GM10248 (cell line): ENCODE measurements at regions not wholly inside any gene's neighbourhood (a gene's known extent, or its start where the extent isn't known, plus 50 kb on each side); places are given as distances from the start of the nearest gene placed in this dataset.
"Not testable (repeated sequence)": the region's sequence is repeated elsewhere in the genome, so short reads cannot be mapped to it uniquely, and the experiment has no call there.

Source experiments
- CTCF ChIA-PET: fragments of 300-600 bp; sonication (Branson Sonifier 250); formaldehyde crosslinking; extraction: SDS; loops from one replicate; lab custom pipeline; 2021; ENCODE audit warnings: antibody characterized with exemption; lab: Yijun Ruan, JAX
- POLR2A ChIA-PET: fragments of 350-650 bp; sonication (Branson Sonifier 250); formaldehyde crosslinking; extraction: SDS; loops from one replicate; lab custom pipeline; 2020; ENCODE audit warnings: antibody characterized with exemption; lab: Yijun Ruan, JAX
- DNase-seq: peaks from one replicate; pipeline ENCODE4 v3.0.0; 2012; ENCODE audit errors: extremely low spot score
- TF ChIP-seq, protein P1 (sequence below): IDR thresholded peaks from 2 replicates; pipeline ENCODE4 v1.5.1; 2012; ENCODE audit warnings: mild to moderate bottlenecking, low read depth; ENCODE audit errors: extremely low read depth, missing control alignments, control extremely low read depth

DNA sequence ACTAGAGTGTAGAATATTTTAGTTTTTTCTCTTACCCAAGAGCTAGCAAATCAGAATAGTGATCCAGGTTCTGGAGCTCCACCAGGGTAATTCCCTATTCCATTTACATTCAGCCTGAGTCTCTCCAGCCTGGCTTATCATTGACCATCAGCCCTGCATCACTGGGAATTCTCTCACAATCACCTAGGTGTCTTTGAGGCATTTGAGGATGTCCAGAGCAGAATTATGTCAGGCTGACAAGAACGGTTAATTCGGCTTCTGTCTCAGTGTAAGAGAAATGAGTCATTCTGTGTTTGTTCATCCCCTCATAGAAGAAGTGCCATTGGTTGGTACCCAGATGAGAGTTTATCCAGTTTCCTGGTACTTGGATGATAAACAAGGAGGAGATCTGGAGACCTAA lies 180.5 kb downstream of the ZNF737 start:
- POLR2A ChIA-PET: no interaction called here
- TF ChIP-seq, protein P1, sequence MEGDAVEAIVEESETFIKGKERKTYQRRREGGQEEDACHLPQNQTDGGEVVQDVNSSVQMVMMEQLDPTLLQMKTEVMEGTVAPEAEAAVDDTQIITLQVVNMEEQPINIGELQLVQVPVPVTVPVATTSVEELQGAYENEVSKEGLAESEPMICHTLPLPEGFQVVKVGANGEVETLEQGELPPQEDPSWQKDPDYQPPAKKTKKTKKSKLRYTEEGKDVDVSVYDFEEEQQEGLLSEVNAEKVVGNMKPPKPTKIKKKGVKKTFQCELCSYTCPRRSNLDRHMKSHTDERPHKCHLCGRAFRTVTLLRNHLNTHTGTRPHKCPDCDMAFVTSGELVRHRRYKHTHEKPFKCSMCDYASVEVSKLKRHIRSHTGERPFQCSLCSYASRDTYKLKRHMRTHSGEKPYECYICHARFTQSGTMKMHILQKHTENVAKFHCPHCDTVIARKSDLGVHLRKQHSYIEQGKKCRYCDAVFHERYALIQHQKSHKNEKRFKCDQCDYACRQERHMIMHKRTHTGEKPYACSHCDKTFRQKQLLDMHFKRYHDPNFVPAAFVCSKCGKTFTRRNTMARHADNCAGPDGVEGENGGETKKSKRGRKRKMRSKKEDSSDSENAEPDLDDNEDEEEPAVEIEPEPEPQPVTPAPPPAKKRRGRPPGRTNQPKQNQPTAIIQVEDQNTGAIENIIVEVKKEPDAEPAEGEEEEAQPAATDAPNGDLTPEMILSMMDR: no peak
- CTCF ChIA-PET: no interaction called here
- no peak for DNase-seq

DNA sequence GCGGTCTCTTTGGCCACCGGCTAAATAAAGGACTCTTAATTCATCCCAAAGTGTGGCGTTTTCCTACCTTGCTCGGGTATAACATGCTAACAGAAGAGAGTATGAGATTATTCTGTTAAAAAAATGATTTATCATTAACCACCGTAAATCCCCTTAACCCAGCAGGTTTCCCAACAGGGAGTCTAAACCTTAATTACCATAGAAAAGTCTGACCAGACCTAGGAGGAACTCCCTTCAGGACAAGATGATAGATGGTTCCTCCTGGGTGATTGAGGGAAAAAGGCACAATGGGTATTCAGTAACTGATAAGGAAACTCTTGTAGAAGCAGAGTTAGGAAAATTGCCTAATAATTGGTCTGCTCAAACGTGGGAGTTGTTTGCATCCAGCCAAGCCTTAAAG lies 193.7 kb downstream of the ZNF737 start:
- TF ChIP-seq, protein P1: no peak
- CTCF ChIA-PET: no interaction called here

DNA sequence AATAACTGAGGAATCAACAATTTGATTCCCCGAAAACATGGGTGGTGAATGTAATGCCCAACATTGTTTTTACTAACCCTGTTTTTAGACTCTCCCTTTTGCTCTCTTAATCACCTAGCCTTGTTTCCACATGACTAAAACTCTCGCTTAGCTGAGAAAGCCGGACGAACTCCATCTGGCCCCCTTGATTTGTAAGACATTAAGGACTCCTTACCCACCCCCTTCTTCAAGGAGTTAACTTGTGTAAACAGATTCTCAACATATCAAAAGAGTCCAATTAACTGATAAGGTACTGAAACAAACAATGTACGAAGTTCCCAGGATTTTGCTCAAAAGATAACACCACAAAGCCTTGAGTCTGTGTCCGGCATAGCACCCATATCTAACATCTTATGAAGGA lies 194.3 kb downstream of the ZNF737 start:
- POLR2A ChIA-PET, CTCF ChIA-PET, DNase-seq: not testable (repeated sequence)

More for the DNA sequence above, 193.7 kb downstream of the ZNF737 start:
- DNase-seq: no peak
- POLR2A ChIA-PET: no interaction called here

DNA sequence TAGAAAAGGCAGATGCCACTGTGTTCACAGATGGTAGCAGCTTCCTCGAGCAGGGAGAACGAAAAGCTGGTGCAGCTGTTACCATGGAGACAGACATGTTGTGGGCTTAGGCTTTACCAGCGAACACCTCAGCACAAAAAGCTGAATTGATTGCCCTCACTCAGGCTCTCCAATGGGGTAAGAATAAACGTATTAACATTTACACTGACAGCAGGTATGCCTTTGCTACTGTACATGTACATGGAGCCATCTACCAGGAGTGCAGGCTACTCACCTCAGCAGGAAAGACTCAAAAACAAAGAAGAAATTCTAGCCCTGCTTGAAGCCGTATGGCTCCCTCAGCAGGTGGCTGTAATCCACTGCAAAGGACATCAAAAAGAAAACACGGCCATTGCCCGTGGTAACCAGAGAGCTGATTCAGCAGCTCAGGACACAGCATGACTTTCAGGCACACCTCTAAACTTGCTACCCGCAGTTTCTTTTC lies 197.7 kb downstream of the ZNF737 start:
- no peak for DNase-seq
- TF ChIP-seq, protein P1: no peak
- ChIA-PET POLR2A (no interaction called here), CTCF (interaction anchor here (0.7 kb wide), 1 partner anchor 487 kb away, joined by 3 read pairs; no protein-coding TSS in a partner anchor)

DNA sequence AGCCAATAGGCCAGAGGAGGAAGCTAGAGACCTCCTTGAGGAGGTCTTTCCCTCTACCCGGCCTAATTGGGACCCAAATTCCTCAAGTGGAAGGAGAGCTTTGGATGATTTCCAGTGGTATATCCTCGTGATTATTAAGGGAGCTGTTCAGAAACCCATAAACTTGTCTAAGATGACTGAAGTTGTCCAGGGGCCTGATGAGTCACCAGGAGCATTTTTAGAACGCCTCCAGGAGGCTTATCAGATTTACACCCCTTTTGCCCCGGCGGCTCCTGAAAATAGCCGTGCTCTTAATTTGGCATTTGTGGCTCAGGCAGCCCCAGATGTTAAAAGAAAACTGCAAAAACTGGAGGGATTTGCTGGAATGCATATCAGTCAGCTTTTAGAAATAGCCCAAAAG lies 198.1 kb downstream of the ZNF486 start:
- TF ChIP-seq, protein P1: no peak
- no peak for DNase-seq
- POLR2A ChIA-PET: no interaction called here
- CTCF ChIA-PET: no interaction called here

DNA sequence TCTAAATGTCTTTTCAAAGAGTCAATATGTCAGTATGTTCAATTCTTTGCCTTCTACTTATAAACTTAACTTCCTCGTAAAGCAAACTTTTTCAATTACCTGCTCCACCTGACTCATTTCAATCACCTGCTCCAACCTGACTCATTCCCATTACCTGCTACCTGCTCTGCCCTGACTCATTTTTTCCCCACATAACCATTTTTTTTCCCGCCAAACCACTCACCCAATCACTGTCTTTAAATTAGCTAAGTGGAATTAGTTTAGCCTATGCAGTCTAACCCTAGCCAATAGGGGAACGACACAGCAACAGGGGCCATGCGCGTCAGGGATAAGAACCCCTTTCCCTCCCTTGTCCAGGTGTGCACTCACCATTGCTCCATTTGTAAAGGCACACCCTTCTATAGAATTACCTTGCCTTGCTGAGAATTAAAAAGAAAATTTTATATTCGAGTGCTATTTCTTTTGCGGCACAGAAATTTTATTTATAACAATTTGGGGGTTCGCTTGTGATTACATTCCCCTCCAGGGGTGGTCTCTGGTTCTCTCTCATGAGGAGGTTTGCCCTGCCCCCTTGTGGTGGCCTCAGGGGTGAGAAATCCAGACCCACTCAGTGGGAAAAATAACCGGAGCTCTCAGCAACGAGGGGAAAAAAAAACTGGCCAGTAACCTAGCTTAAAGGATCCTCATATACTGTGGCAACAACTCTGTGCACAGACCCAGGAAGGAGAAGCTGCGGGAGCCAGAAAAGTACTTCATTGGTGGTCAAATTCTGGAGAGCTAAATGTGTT lies 193.1 kb downstream of the ZNF486 start:
- DNase-seq: no peak
- POLR2A ChIA-PET: no interaction called here
- CTCF ChIA-PET: no interaction called here
- TF ChIP-seq, protein P1: no peak

DNA sequence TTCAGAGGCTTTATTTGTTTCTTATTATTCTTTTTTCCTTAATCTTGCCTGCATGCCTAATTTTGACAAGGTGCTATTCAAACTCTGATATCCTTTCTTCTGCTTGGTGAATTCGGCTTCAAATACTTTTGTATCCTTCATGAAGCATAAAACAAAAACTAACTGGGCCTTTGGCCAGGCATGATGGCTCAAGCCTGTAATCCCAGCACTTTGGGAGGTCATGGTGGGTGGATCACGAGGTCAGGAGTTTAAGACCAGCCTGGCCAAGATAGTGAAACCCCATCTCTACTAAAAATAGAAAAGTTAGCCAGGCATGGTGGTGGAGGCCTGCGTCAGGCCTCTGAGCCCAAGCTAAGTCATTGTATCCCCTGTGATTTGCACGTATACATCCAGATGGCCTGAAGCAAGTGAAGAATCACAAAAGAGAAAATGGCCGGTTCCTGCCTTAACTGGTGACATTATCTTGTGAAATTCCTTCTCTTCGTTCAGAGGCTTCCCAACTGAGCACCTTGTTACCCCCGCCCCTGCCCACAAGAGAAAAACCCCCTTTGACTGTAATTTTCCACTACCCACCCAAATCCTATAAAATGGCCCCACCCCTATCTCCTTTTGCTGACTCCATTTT lies 191.9 kb downstream of the ZNF486 start:
- POLR2A ChIA-PET, DNase-seq, CTCF ChIA-PET: not testable (repeated sequence)
